ENCODE measurements at regions not wholly inside any gene's neighbourhood (a gene's known extent, or its start where the extent isn't known, plus 50 kb on each side); places are given as distances from the start of the nearest gene placed in this dataset.
"Not testable (repeated sequence)": the region's sequence is repeated elsewhere in the genome, so short reads cannot be mapped to it uniquely, and the experiment has no call there.

DNA sequence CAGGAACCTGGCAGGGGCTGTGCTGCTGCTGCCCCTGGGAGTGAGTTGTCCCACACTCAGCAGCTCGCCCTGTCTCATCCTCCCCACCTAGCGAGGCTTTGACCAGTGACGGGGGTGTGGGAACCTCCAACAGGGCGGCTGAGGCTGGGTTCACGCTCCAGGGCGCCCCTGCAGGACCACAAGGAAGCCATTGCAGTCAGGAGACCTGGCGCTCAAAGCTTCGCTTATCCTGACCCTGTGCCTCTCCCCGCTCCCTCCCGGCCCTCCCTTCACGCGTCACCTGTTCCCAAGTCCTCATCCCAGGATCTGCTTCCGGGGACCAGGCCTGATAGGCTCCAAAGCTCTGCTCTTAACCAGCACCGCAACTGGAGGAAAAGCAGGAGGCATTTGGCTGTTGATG, 272.0 kb upstream of the SFSWAP start:
- Histone ChIP-seq H3K4me2 (no peak overlapping the region), H4K20me1 (ENCODE audit: low read depth) (no peaks in the 10 kb centered on the region), H3K4me1 (no peaks in the 10 kb centered on the region), H2AFZ (replicated peaks) (no peak overlapping the region), H3K4me3 (no peak overlapping the region), H3K79me2 (ENCODE audit: low read depth) (no peaks in the 10 kb centered on the region), H3K27ac (no peak overlapping the region), H3K9me3 (ENCODE audit: low read depth) (no peaks in the 10 kb centered on the region), H3K36me3 (no peaks in the 10 kb centered on the region), H3K9ac (no peak overlapping the region), H3K27me3 (no peaks in the 10 kb centered on the region), H3F3A (ENCODE audit: low read depth) (no peaks in the 10 kb centered on the region)
- Mint-ChIP-seq H3K9me3 (peaks cover 2% of the 10 kb centered on the region), H3K4me1 (peaks cover 29% of the 10 kb centered on the region), H3K27me3 (ENCODE audit: insufficient read depth, low read depth) (peaks cover 7% of the 10 kb centered on the region), H3K36me3 (no peaks in the 10 kb centered on the region), H3K4me3 (no peak overlapping the region), H3K27ac (no peak overlapping the region)
- DNase-seq (ENCODE audit: low spot score): peak; percentile 30
- TF ChIP-seq, protein P1, sequence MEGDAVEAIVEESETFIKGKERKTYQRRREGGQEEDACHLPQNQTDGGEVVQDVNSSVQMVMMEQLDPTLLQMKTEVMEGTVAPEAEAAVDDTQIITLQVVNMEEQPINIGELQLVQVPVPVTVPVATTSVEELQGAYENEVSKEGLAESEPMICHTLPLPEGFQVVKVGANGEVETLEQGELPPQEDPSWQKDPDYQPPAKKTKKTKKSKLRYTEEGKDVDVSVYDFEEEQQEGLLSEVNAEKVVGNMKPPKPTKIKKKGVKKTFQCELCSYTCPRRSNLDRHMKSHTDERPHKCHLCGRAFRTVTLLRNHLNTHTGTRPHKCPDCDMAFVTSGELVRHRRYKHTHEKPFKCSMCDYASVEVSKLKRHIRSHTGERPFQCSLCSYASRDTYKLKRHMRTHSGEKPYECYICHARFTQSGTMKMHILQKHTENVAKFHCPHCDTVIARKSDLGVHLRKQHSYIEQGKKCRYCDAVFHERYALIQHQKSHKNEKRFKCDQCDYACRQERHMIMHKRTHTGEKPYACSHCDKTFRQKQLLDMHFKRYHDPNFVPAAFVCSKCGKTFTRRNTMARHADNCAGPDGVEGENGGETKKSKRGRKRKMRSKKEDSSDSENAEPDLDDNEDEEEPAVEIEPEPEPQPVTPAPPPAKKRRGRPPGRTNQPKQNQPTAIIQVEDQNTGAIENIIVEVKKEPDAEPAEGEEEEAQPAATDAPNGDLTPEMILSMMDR (IDR thresholded peaks at IDR 0.05): peak; percentile 27
- TF ChIP-seq EZH2 (IDR thresholded peaks at IDR 0.05) (no peak), EZH2phosphoT487 (IDR thresholded peaks at IDR 0.05) (no peak)

DNA sequence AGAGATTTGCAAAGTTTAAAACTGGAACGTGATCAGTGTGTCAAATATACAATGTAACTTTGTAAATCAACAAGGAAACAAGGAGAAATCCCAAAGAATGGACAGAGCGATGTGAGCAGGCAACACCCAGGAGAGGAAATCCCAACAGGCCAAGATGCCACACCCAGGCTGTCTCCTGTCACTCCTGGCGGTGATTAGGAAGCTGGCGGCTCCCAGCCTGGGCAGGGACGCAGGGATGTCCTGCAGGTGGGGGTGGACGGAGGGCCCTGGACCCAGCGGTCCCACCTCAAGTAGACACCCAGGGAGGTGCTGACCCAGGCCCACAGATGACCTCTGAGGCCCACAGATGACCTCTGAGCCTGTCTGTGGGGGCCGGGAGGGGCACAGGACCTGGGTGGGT, 271.1 kb upstream of the SFSWAP start:
- H3K4me1 Mint-ChIP-seq: peaks cover 23% of the 10 kb centered on the region
- not testable (repeated sequence) for H3K9me3 Mint-ChIP-seq; H3K79me2 ChIP-seq (ENCODE audit: low read depth)

DNA sequence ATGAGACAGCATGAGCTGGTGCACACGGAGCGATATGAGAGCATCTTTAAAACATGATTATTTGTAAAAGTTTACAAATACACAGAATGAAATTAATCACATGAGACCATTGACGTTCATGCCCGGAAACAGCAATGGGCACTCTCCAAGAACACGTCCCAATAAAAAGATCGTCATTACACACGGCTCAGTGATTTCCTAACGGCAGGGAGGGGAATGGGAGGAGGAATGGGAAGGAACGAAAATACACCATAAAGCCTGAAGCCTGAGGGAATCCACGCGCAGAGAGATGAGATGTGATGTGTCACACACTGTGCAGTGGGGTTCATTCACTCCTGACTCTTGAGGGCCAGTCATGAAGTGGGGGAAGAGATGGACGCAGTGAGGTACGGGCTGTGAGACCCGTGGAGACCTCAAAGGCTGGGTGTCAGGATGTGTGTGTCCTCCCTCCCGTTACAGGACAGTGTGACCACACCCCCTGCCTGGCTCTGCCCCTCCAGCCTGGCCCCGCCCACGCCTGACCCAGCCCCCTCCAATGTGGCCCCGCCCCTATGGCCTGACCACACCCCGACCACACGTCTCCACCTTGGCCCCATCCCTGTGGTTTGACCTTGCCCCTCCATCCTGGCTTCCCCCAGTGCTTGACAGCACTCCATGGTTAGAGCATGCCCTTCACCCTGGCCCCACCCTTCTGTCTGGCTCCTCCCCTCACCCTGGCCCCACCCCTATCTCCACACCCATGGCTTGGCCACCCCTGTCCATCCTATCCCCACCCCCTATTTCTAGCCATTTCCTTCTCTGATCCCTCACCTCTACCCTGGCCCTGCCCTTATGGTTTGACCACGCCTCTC, 270.5 kb upstream of the SFSWAP start:
- not testable (repeated sequence) for H3K27me3 Mint-ChIP-seq (ENCODE audit: insufficient read depth, low read depth); H3K27ac ChIP-seq; H3K4me3 ChIP-seq; H3K79me2 ChIP-seq (ENCODE audit: low read depth); H3K36me3 Mint-ChIP-seq; H3K4me1 ChIP-seq; H3K27me3 ChIP-seq; H3K9ac ChIP-seq; H3K9me3 Mint-ChIP-seq; H2AFZ ChIP-seq (replicated peaks); H3F3A ChIP-seq (ENCODE audit: low read depth); DNase-seq (ENCODE audit: low spot score); H4K20me1 ChIP-seq (ENCODE audit: low read depth); H3K36me3 ChIP-seq; H3K4me3 Mint-ChIP-seq; H3K27ac Mint-ChIP-seq; H3K9me3 ChIP-seq (ENCODE audit: low read depth); H3K4me2 ChIP-seq
- peaks cover 22% of the 10 kb centered on the region for H3K4me1 Mint-ChIP-seq

More for the DNA sequence above, 271.1 kb upstream of the SFSWAP start:
- DNase-seq (ENCODE audit: low spot score); H4K20me1 ChIP-seq (ENCODE audit: low read depth); H3K27ac ChIP-seq; H3F3A ChIP-seq (ENCODE audit: low read depth); H3K4me3 ChIP-seq; H3K27me3 ChIP-seq; H2AFZ ChIP-seq (replicated peaks); H3K36me3 ChIP-seq; H3K9me3 ChIP-seq (ENCODE audit: low read depth); H3K27ac Mint-ChIP-seq; H3K27me3 Mint-ChIP-seq (ENCODE audit: insufficient read depth, low read depth); H3K4me2 ChIP-seq; H3K4me3 Mint-ChIP-seq; H3K4me1 ChIP-seq; H3K36me3 Mint-ChIP-seq; H3K9ac ChIP-seq: not testable (repeated sequence)

DNA sequence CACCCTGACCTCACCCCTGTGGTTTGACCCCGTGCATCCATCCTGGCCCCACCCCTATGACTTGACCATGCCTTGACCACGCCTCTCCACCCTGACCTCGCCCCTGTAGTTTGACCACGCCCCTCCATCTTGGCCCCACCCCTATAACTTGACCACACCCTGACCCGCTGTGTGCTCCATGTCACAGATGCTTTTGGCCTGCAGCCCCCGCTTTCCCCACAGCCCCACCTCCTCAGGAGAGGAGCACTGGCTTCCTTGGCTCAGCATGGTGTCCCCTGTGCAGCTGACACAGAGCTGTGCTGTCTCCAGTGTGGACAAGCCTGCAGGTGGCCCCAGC, 269.9 kb upstream of the SFSWAP start:
- peaks cover 27% of the 10 kb centered on the region for H3K4me1 Mint-ChIP-seq
- Histone ChIP-seq H3K9ac (no peak overlapping the region), H3K4me1 (no peaks in the 10 kb centered on the region), H2AFZ (replicated peaks) (no peak overlapping the region), H3K27me3 (no peaks in the 10 kb centered on the region), H3K4me2 (no peak overlapping the region), H3K27ac (no peak overlapping the region), H3K36me3 (no peaks in the 10 kb centered on the region), H4K20me1 (ENCODE audit: low read depth) (no peaks in the 10 kb centered on the region), H3K4me3 (no peak overlapping the region), H3F3A (ENCODE audit: low read depth) (no peaks in the 10 kb centered on the region), H3K9me3 (ENCODE audit: low read depth) (no peaks in the 10 kb centered on the region), H3K79me2 (ENCODE audit: low read depth) (no peaks in the 10 kb centered on the region)
- no peak for TF ChIP-seq EZH2 (IDR thresholded peaks at IDR 0.05)
- TF ChIP-seq EZH2phosphoT487 (IDR thresholded peaks at IDR 0.05): no peak
- TF ChIP-seq, protein P1 (IDR thresholded peaks at IDR 0.05): no peak
- DNase-seq (ENCODE audit: low spot score): no peak
- H3K36me3 Mint-ChIP-seq: no peaks in the 10 kb centered on the region
- H3K27ac Mint-ChIP-seq: no peak overlapping the region
- H3K27me3 Mint-ChIP-seq (ENCODE audit: insufficient read depth, low read depth): peaks cover 7% of the 10 kb centered on the region
- H3K9me3 Mint-ChIP-seq: peaks cover 2% of the 10 kb centered on the region
- H3K4me3 Mint-ChIP-seq: no peak overlapping the region
